ENCODE measurements at regions not wholly inside any gene's neighbourhood (a gene's known extent, or its start where the extent isn't known, plus 50 kb on each side); places are given as distances from the start of the nearest gene placed in this dataset.

- TF ChIP-seq EZH2 (optimal IDR thresholded peaks at IDR 0.05; ENCODE audit: low read depth, low read length): no peak
- TF ChIP-seq, protein P1, sequence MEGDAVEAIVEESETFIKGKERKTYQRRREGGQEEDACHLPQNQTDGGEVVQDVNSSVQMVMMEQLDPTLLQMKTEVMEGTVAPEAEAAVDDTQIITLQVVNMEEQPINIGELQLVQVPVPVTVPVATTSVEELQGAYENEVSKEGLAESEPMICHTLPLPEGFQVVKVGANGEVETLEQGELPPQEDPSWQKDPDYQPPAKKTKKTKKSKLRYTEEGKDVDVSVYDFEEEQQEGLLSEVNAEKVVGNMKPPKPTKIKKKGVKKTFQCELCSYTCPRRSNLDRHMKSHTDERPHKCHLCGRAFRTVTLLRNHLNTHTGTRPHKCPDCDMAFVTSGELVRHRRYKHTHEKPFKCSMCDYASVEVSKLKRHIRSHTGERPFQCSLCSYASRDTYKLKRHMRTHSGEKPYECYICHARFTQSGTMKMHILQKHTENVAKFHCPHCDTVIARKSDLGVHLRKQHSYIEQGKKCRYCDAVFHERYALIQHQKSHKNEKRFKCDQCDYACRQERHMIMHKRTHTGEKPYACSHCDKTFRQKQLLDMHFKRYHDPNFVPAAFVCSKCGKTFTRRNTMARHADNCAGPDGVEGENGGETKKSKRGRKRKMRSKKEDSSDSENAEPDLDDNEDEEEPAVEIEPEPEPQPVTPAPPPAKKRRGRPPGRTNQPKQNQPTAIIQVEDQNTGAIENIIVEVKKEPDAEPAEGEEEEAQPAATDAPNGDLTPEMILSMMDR (IDR thresholded peaks at IDR 0.05; ENCODE audit: low read length): no peak
- TF ChIP-seq EZH2phosphoT487 (IDR thresholded peaks at IDR 0.05; ENCODE audit: low read length): no peak
Observed at GRCh38 chr2:125185691-125186270, 1160.7 kb downstream of the CNTNAP5 start.
